DMS 273 (cell line): ENCODE measurements at regions not wholly inside any gene's neighbourhood (a gene's known extent, or its start where the extent isn't known, plus 50 kb on each side); places are given as distances from the start of the nearest gene placed in this dataset.

Experiments
- DNase-seq: peaks from one replicate; lab custom pipeline; 2025; ENCODE audit not compliant: unreplicated experiment; lab: John Stamatoyannopoulos, UW

- peak; percentile 70 for DNase-seq
Observed at GRCh38 chr7:27299861-27300260, 57.3 kb downstream of the EVX1 start.

DNA sequence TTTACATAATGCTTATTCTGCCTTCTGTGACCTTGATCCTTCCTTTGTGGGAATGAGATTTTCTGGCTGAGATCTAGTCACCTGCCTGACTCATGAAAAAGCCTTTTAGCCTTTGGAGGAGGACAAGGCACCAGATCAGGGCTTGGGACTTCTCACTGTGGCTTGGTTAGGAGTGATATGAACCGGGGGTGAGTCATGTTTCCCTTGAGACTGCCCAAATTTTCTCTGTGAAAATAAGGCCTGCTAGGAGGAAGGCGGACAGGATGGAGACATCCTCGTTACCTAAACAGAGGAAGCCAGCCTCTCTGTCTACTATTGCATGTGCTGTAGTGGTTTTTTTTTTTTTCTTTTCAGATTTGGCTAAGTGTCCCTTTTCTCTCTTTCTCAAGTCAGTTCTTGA is 57.8 kb downstream of the EVX1 start:
- peak; percentile 62 for DNase-seq

GRCh38 chr7:27302590-27302989 is 60.0 kb downstream of the EVX1 start:
- peak; percentile 51 for DNase-seq

DNA sequence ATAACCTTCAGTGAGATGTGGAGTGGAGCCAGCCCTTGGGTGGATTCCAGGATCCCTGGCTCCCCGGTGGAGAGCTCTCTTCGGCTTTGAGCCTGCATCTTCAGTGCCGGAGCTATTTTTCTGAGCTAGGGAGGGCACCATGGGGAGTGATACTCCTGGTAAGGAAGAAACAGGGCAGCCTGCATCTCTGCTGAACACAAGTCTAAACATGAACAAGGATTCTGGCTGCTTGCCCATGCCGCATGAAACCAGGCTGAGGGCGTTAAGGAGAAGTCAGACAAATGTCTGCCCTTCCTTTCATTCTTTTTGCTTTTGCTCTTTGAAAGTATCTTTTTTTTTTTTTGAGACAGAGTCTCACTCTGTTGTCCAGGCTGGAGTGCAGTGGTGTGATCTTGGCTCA is 60.4 kb downstream of the EVX1 start:
- peak; percentile 88 for DNase-seq

DNA sequence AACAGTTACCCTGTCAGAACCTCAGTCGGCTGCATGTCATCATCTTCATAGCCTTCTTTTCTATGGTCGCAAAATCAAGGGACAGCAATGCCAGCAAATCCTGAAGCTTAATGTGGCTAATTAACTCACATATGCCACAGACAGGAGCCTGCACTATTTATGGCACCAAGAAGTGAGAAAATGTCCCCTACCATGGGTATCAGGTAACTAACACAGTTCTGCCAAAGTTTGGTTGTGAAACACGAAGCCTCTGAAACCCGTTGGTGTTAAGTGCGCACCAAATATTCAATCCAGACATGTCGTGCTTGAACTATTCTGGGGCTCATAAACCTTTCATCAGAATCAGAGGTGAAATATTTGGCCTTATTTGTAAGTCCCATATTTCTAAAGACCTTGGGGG is 63.3 kb downstream of the EVX1 start:
- DNase-seq, result no peak

GRCh38 chr7:27312820-27313219 is 70.2 kb downstream of the EVX1 start:
- DNase-seq, result no peak

DNA sequence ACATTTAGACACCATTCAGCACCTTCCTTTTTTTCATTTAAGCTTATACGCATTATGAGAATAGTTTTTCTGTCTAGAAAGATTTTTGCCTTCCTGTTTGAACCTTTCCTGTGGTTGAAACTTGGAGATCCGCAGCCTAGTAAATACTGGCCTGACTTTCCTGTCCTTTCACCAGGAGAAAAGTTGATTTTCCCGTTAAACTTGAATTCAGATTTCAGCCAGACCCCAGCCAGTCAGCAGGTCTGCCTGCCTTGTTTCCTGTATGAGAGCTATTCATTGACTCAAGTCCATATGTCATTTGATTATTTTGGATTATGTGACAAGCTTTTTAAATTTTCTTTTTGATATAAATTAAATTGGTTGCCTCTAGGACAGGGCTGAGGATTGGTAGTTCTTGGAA is 71.5 kb downstream of the EVX1 start:
- no peak for DNase-seq

DNA sequence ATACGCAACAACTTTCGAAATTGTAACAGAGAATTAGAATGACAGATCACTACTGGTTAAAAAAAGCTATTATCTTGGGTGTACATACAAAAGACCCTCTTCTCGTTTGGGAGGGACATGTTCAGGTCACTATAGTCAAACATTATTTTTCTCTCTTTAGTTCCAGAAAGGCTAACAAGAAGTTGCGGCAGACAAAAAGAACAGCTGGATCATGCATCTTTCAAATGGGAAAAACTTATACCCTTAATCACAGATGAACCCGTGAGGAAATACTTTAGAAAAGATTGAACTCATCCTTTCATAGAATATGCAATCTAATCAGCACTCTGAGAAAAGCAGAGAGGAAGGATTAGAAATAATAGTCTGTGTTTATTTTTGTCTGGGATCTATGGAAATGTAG is 72.5 kb downstream of the EVX1 start:
- no peak for DNase-seq

DNA sequence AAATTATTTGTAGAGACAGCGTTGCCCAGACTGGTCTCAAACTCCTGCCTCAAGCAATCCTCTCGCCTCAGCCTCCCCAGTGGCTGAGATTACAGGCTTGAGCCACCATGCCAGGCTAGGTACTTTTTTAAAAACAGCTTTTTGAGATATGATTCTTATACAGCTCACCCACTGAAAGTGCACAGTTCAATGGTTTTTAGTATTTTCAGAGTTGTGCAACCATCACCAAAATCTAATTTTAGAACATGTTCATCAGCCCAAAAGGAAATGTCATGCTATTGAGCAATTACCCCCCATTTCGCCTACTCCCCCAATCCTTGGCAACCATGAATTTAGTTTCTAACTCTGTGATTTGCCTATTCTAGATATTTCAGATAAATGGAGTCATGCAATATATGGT is 73.7 kb downstream of the EVX1 start:
- DNase-seq, result no peak

- no peak for DNase-seq
Observed at GRCh38 chr7:27324246-27324645, 81.6 kb downstream of the EVX1 start.

- DNase-seq, result peak; percentile 41
Observed at GRCh38 chr7:27329909-27330308, 87.3 kb downstream of the EVX1 start.

GRCh38 chr7:27339478-27339877 is 96.9 kb downstream of the EVX1 start:
- DNase-seq, result no peak

GRCh38 chr7:27344471-27344870 is 101.9 kb downstream of the EVX1 start:
- DNase-seq, result no peak

DNA sequence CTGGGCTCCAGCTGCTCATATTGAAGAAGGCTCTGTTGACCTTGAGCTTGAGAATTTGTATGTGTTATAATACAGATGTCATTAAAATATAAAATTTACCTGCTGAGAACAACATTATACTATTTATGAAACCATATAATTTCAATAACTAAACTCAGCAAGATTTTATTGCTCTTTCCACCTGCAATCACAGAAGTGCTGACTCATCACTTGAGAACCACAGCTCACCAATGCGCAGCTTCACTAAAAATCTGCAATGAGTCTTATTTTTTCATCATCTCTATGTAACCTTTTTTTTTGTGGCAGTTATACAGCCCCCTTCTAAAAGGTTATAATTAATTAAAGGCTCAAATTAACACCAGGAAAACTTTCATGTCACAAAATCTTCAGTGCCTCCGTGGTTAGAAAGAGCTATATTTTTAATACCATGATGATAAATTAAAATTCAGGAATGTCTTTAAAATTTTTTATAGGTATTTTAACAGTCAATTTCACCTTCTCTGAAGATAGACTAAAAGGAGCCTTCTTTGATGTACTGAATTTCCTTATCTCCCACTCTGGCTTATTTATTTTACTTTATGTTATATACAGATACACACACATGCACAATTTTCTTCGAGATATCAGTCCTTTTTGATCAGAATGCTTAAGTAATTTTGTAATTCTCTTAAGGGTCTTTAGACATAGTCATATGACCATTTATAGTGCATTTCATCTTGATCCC is 102.7 kb downstream of the EVX1 start:
- DNase-seq, result no peak

DNA sequence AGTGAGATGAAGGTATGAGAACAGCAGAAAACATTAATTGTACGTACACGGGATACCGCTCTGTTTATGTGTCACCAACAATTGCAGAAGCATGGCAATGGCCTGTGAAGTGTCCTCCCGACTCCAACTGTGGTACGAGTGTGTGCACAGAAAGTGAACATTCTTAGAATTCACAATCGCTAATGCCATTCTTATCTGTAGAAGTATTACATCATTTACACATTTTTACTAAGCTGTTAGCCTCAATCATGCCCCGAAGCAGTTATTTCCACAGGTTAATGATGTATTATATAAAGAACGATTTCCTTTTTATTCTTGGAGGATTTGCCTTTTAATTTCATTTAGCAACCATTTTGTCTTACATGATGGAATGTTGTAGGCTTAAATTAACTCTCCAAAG is 103.4 kb downstream of the EVX1 start:
- DNase-seq, result no peak

DNA sequence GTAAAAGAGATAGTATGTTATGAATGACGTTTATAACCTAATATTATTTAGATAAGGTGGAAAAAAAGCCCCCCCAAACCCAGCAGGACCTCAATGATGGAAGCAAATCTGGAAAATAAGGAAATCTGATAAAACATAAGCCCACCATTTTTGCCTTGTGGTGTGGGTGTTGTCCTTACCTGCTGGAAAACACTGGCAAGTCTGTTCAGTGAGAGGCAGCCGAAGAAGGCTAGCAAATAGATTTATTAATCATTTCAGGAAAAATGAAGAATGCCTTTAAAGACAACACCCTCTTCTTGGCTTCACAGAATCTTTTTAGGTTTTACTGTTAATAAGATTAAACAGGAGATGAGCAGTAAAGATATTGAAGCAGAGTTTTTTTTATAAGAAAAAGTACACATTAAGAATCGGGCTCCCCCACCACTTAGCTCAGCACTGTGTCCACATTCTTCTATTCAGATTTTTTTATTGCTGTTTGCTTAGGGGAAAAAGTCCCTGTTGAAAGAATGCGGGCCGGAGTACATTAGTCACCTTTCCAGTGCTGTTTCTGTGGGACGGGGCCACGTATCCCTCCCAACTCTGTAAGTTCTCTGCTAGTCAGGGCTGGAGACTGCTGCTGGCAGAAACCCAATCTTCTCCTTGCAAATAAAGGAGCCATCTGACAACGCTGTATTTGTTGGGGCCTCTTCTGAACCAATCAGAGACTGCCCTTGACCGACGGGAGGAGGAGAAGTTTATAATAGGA is 104.1 kb downstream of the EVX1 start:
- DNase-seq, result no peak

GRCh38 chr7:27347276-27347640 is 104.7 kb downstream of the EVX1 start:
- no peak for DNase-seq

DNA sequence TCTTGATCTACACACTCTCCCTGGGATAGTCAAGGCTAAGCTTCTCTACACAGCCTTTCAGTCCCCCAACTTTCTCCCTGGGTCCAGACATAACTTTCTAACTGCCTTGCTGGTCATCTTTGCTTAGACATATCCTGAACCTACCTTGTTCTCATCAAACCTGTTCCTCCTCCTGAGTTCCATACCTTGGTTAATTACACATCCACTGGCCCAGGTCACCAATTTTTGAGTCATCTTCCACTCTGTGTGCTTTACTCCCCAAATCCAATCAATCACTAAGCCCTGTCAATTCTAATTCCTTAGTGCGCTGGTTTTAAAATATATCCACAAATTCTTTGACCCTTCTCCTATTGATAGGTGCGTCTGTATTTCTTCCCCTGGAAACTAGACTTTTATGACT is 107.0 kb downstream of the EVX1 start:
- DNase-seq, result no peak

GRCh38 chr7:27351137-27351536 is 108.5 kb downstream of the EVX1 start:
- no peak for DNase-seq

DNA sequence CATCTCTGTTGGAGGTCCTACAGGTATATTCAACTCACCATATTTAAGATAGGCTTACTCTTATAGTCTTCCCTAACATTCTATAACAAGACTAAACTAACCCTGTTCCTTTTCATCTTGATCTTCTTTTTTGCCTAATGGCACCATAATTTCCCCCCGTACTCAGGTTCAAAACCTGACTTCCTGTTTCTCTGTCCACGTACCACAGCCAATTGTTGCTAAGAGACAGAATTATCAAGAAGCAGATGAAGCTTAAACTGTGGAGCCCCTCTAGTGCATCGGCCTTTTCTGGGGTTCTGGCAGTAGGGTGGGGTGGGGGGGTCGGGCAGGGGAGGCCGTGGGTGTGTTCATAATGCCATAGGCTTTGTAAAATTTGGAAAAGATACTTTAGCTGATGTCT is 109.2 kb downstream of the EVX1 start:
- no peak for DNase-seq

- DNase-seq, result no peak
Observed at GRCh38 chr7:27359181-27360125, 116.9 kb downstream of the EVX1 start.

GRCh38 chr7:27361522-27361921 is 118.9 kb downstream of the EVX1 start:
- no peak for DNase-seq
